ACC112 (cell line): ENCODE measurements at regions not wholly inside any gene's neighbourhood (a gene's known extent, or its start where the extent isn't known, plus 50 kb on each side); places are given as distances from the start of the nearest gene placed in this dataset.
"Not testable (repeated sequence)": the region's sequence is repeated elsewhere in the genome, so short reads cannot be mapped to it uniquely, and the experiment has no call there.

ENCODE experiments used
- H2AFZ ChIP-seq: fragments of 200-600 bp; sonication (generic); one replicate; pipeline ENCODE4 v1.6.0; 2017; ENCODE audit warnings: antibody characterized with exemption, low read length; ENCODE audit not compliant: unreplicated experiment
- H3K27ac ChIP-seq: fragments of 200-600 bp; sonication (generic); 2 replicates; pipeline ENCODE4 v1.5.1; 2014; ENCODE audit warnings: low read depth, mild to moderate bottlenecking, antibody characterized with exemption, low read length, moderate library complexity
- H3K27me3 ChIP-seq: fragments of 200-600 bp; sonication (generic); 2 replicates; pipeline ENCODE4 v1.6.1; 2014; ENCODE audit warnings: mild to moderate bottlenecking, antibody characterized with exemption, low read length, moderate library complexity, mixed read lengths; ENCODE audit not compliant: insufficient read depth
- H3K36me3 ChIP-seq: fragments of 200-600 bp; sonication (generic); 2 replicates; pipeline ENCODE4 v1.6.1; 2016; ENCODE audit warnings: mild to moderate bottlenecking, antibody characterized with exemption, low read length, moderate library complexity, mixed read lengths; ENCODE audit not compliant: insufficient read depth
- H3K4me1 ChIP-seq: fragments of 200-600 bp; sonication (generic); one replicate; pipeline ENCODE4 v1.6.1; 2016; ENCODE audit warnings: low read length, mixed read lengths; ENCODE audit not compliant: insufficient read depth, unreplicated experiment, control insufficient read depth
- H3K4me3 ChIP-seq: fragments of 200-600 bp; sonication (generic); 2 replicates; pipeline ENCODE4 v1.5.1; 2014; ENCODE audit warnings: mild to moderate bottlenecking, low read depth, low read length
- H3K79me2 ChIP-seq: fragments of 200-600 bp; sonication (generic); one replicate; pipeline ENCODE4 v1.6.0; 2016; ENCODE audit warnings: low read length; ENCODE audit not compliant: control insufficient read depth, unreplicated experiment, insufficient read depth

DNA sequence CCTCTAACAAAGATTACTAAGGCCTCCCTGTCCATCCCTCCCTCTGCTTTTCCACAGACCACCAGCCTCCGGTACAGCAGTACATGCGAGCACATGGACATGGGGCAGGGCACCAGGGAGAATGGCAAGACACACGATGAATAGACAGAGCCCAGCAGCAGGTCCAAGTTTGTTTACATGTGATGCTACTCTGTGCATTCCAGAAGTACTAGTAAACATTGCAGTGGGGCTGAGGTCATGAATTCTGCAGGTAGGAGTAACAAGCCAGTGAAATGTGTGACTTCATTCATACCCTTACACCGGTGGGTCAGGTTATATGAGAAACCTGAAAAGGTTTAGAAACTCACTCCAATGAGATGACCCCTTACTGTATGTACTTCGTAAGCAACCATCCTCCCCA lies 205.7 kb downstream of the BCL11A start:
- H2AFZ ChIP-seq, result no peak overlapping the region

DNA sequence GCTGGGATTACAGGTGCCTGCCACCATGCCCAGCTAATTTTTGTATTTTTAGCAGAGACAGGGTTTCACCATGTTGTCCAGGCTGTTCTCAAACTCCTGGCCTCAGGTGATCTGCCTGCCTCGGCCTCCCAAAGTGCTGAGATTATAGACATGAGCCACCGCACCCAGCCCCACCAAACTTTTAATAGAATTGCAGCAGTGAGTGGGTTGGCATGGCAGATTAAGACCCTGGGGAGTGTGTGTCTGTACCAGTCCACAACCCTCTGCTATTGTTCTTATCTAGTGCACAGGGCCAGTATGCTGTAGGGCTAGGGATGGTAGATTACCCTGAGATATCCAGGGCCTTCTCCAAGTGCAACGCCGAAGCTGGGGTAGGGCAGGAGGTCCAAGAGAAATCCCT lies 211.0 kb downstream of the BCL11A start:
- not testable (repeated sequence) for H2AFZ ChIP-seq, H3K4me3 ChIP-seq, H3K4me1 ChIP-seq, H3K27me3 ChIP-seq, H3K27ac ChIP-seq, H3K79me2 ChIP-seq, H3K36me3 ChIP-seq

More for the DNA sequence above, 205.7 kb downstream of the BCL11A start:
- H3K4me1 ChIP-seq, result no peaks in the 10 kb centered on the region
- no peaks in the 10 kb centered on the region for H3K36me3 ChIP-seq
- no peak overlapping the region for H3K4me3 ChIP-seq
- no peaks in the 10 kb centered on the region for H3K27me3 ChIP-seq
- H3K27ac ChIP-seq, result no peak overlapping the region
- no peaks in the 10 kb centered on the region for H3K79me2 ChIP-seq

DNA sequence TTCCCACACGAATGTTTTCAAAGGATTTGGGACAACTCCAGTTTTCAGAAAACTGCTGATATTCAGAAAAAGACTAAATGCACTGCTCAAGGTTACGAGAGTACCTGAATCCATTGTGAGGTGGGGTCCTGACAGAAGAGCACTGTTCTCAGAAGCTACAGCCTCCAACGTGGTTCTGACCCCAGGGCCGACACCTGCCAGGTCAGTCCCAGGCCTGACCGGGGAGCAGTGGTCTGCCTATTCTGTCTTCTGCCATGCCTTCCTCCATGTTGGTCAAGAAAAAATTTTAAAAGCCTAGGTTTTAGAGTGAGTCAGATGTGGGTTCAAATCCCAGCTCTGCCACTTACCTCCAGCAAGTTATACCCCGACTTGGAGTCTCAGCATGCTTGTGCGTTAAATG lies 212.3 kb downstream of the BCL11A start:
- H3K27me3 ChIP-seq, result no peaks in the 10 kb centered on the region
- no peak overlapping the region for H2AFZ ChIP-seq
- no peaks in the 10 kb centered on the region for H3K36me3 ChIP-seq
- H3K27ac ChIP-seq, result no peak overlapping the region
- H3K79me2 ChIP-seq, result no peaks in the 10 kb centered on the region
- H3K4me3 ChIP-seq, result no peak overlapping the region
- H3K4me1 ChIP-seq, result no peaks in the 10 kb centered on the region

DNA sequence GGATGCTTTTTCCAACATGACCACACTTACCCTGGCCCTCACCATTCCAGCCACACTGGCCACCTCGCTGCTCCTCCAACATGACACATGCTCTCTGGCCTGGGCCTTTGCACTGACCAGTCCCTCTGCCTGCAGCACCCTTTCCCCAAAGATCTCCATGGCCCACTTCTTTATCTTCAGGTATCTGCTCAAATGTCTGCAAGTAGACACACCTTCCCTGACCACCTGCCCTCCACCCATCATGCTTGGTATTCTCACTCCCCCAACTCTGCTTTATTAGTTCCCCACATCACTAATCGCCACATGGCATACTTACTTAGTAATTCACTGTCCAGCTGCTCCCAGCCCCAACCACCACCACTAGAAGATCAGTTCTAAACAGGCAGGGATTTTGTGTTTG lies 214.2 kb downstream of the BCL11A start:
- no peak overlapping the region for H2AFZ ChIP-seq
- no peaks in the 10 kb centered on the region for H3K36me3 ChIP-seq
- no peaks in the 10 kb centered on the region for H3K4me1 ChIP-seq
- no peak overlapping the region for H3K27ac ChIP-seq
- H3K27me3 ChIP-seq, result no peaks in the 10 kb centered on the region
- no peaks in the 10 kb centered on the region for H3K79me2 ChIP-seq
- H3K4me3 ChIP-seq, result no peak overlapping the region

DNA sequence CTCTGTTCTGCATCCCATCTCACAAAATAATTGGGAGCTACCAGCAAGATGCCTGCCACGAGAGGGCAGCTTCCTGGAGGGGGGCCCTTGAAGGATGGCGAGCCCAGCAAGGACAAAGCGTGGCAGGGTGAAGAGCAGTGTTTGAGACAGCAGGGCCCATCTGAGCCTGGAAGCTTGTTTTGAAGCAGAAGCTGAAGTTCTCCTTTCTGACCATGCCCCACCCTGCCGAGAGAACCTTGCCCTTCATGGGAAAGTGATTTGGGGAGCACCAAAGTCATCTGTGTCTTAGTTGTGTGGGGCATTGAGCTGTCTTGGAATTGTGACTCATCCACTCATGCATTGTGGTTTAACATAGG lies 216.3 kb downstream of the BCL11A start:
- H3K36me3 ChIP-seq, result no peaks in the 10 kb centered on the region
- H2AFZ ChIP-seq, result no peak overlapping the region
- H3K27ac ChIP-seq, result no peak overlapping the region
- no peak overlapping the region for H3K4me3 ChIP-seq
- no peaks in the 10 kb centered on the region for H3K4me1 ChIP-seq
- no peaks in the 10 kb centered on the region for H3K79me2 ChIP-seq
- H3K27me3 ChIP-seq, result no peaks in the 10 kb centered on the region

DNA sequence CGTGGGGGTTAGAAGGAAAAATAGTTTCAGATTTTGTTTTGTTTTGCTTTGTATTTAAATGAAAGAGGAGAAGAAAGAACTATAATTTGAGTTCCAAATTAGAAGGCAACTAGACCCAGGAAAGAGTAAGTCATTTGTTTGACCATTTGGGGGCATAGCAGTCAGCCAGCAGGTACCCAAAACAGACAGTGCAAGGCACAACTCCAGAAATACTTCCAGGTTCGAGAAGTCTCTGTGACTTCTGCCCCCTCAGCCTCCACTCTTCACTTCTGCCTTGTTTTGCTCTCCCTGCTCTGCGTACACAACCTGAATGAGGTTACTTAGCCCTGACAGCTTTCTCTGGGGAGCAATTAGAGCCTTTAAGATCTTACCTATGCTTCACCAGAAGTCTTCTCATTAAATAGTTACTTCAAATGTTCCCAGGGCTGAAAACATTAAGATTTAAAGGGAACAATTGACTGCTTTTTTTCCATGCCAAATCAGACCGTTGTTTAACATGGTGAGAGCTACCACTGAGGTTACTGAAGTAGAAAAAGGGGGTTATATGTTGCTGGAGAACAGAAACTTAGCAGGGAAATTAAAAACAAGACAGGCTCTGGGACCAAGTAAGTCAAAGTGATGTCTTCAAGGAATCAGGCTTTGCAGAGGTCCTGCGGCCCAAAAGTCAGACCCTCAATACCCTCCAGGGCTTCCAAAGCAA lies 216.9 kb downstream of the BCL11A start:
- Histone ChIP-seq H3K27me3 (no peaks in the 10 kb centered on the region), H2AFZ (no peak overlapping the region), H3K4me3 (no peak overlapping the region), H3K4me1 (no peaks in the 10 kb centered on the region), H3K36me3 (no peaks in the 10 kb centered on the region), H3K79me2 (no peaks in the 10 kb centered on the region), H3K27ac (no peak overlapping the region)

DNA sequence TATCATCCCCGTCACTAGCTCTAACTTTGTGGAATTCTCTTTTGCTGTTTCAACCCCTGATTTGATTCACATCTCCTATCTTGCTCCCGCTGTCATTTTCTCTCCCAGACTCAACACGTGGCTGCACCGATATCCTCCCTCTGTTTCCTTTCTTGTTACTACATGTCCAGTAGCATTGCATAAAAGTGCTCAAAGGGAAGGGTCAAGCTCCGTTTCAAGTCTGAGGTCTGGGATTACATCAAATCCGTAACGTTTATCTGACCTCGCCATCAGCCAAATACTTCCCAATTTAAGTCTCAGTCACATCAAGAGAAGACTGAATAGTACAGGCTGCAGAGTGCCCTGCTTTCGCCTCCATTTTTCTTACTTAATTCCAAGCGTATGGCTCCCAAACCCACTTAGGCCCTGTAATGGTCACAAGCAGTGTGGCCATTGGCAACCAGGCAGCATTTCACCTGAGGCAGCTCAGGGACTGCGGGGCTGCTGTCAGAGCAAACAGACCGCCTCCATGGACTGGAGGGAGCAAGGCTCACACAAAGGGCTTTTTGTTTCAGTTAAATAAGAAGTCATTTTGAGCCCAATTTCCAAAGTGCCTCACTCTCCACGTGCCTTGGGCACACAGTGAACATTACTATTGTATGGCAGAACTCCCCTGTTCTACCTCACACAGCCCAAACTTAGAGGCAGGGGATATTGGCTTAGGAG lies 217.8 kb downstream of the BCL11A start:
- Histone ChIP-seq H3K4me3 (no peak overlapping the region), H3K27me3 (no peaks in the 10 kb centered on the region), H2AFZ (no peak overlapping the region), H3K4me1 (no peaks in the 10 kb centered on the region), H3K36me3 (no peaks in the 10 kb centered on the region), H3K27ac (no peak overlapping the region), H3K79me2 (no peaks in the 10 kb centered on the region)

DNA sequence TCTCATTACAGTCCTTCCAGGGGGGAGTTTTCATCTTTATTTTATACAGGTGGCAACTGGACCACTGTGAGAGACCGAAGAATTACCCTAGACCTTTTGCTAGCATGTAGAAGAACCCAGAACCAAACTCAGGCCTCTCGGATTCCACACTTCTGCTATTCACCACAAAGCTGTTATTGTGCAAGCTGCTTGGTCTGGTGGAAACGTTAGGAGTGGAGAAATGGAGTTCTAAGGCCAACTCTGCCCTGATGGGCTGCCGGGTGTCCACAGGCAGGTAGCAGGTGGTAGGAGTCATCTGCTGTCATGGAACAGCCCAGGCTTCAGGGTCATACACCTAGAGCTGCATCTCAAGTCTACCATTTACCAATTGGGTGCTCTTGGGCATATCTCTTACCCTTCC lies 218.8 kb downstream of the BCL11A start:
- H2AFZ ChIP-seq, result no peak overlapping the region
- H3K36me3 ChIP-seq, result no peaks in the 10 kb centered on the region

DNA sequence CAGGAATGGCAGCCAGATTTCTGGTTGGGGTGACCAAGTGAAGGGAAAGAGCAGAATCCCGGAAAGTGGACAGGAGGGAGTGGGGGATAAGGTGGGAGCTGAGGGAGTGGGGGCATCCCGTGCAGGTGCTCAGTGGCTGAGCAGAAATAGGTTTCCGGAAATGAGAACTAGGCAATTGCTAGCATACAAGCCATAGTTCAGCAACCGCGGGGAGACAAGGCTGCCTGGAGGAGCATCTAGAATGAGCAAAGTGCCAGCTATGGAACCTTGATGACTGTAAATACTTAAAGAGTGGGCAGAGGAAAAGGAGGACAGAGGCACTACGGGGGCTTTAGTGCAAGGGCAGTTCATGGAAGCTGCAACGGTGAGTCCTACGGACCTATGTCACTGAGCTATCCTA lies 220.2 kb downstream of the BCL11A start:
- no peaks in the 10 kb centered on the region for H3K4me1 ChIP-seq
- H3K27me3 ChIP-seq, result no peaks in the 10 kb centered on the region
- H3K27ac ChIP-seq, result no peak overlapping the region
- no peak overlapping the region for H2AFZ ChIP-seq
- H3K79me2 ChIP-seq, result no peaks in the 10 kb centered on the region
- H3K4me3 ChIP-seq, result no peak overlapping the region
- H3K36me3 ChIP-seq, result no peaks in the 10 kb centered on the region

More for the DNA sequence above, 218.8 kb downstream of the BCL11A start:
- no peaks in the 10 kb centered on the region for H3K4me1 ChIP-seq
- no peak overlapping the region for H3K4me3 ChIP-seq
- no peaks in the 10 kb centered on the region for H3K79me2 ChIP-seq
- no peak overlapping the region for H3K27ac ChIP-seq
- H3K27me3 ChIP-seq, result no peaks in the 10 kb centered on the region

DNA sequence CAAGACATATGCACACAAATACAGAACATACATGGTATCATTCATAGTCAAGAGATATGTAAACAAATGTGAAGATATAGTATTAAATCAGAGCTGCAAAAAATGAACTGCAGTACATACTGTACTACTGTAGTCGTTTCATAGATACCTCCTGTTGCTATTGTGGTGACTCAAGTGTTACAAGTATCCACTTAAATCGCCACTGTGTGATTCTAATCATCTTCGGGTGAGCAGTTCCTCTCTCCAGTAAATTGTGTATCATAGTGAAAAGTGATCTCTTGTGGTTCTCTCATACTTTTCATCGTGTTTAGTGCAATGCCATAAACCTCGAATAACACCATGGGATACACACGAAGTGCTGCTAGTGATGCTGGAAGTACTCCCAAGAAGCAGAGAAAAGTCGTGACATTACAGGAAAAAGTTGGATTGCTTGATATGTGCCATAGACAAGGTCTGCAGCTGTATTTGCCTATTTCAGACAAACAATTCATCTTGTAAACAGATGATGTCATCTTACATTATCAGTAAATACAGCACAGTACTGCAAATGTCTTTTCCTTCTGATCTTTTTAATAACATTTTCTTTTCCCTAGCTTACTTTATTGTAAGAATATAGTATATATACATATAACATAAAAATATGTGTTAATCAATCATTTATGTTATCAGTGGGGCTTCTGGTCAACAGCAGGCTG lies 222.2 kb downstream of the BCL11A start:
- H2AFZ ChIP-seq, result no peak overlapping the region
- H3K27me3 ChIP-seq, result no peaks in the 10 kb centered on the region
- H3K36me3 ChIP-seq, result no peaks in the 10 kb centered on the region
- no peak overlapping the region for H3K27ac ChIP-seq
- H3K4me1 ChIP-seq, result no peaks in the 10 kb centered on the region
- H3K4me3 ChIP-seq, result no peak overlapping the region
- no peaks in the 10 kb centered on the region for H3K79me2 ChIP-seq

DNA sequence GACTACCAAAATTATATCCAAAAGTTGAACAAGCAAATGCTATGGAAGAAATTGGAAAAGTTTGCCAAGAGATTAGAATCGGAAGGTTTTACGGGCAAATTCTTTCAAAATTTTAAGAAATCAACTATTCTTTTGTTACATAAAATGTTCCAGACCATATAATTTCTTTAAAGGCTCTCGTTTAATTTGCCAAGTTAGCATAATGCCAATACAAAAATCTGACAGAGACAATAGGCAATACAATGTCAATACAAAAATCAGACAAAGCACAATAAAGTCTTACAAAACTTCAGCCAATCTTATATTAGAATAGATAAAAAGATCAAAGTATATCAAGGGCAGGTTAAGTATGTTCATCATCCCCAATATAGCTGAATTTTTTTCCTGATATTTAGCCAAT lies 224.2 kb downstream of the BCL11A start:
- Histone ChIP-seq H3K36me3 (no peaks in the 10 kb centered on the region), H3K79me2 (no peaks in the 10 kb centered on the region), H3K4me1 (no peaks in the 10 kb centered on the region), H2AFZ (no peak overlapping the region), H3K27me3 (no peaks in the 10 kb centered on the region), H3K4me3 (no peak overlapping the region), H3K27ac (no peak overlapping the region)
